Erythroblast (primary cell): ENCODE measurements at regions not wholly inside any gene's neighbourhood (a gene's known extent, or its start where the extent isn't known, plus 50 kb on each side); places are given as distances from the start of the nearest gene placed in this dataset.

Source experiments
- GATA1 ChIP-seq: IDR thresholded peaks from 2 replicates; pipeline ENCODE4 v1.6.1; 2011; ENCODE audit warnings: low read depth, mild to moderate bottlenecking, control low read depth, low read length, moderate library complexity
- POLR2A ChIP-seq: IDR thresholded peaks from 2 replicates; pipeline ENCODE4 v1.6.1; 2011; ENCODE audit warnings: mild to moderate bottlenecking, low read length

DNA sequence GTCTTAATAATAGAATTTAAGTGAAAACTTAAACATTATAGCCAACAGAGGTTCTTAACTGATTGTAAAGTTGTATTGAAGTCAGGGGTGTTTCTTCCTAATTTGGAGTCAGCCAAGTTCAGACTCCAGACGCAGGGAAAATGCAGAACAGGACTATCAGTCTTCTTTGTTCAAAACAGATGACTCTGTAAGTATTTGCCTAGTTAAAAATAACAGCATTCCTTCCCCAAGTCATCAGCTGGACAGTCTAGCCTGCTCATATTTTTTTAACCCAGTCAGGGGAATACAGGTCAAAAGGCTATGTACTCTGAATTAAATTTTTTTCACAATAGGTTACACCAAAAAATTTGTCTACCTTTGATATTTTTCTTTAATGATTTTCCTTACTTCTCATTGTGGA is 73.8 kb upstream of the DCLK2 start:
- TF ChIP-seq POLR2A (no peak), GATA1 (no peak)
